Activated gamma-delta T cell treated with Interleukin-2 at 50 U/mL for 16 hours (primary cell): ENCODE measurements at regions not wholly inside any gene's neighbourhood (a gene's known extent, or its start where the extent isn't known, plus 50 kb on each side); places are given as distances from the start of the nearest gene placed in this dataset.

ENCODE experiments used
- DNase-seq: peaks from one replicate; pipeline ENCODE4 v3.0.0-alpha.2; 2020

DNA sequence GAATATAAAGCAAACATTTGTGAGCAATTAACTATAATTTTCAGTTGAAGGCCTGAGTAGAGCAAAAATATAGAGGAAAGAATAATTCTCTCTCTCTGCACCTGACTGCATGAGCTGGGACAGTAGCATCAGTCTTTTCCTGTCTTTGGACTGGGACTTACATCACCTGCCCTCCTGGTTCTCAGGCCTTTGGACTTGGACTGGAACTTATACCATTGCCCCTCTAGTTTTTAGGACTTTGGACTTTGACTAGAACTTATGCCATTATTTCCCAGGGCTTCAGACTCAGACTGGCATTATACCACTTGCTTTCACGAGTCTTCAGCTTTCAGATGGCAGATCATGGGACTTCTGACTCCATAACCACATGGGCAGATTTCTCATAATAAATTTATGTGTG lies 81.0 kb upstream of the SLC25A13 start:
- no peak for DNase-seq

DNA sequence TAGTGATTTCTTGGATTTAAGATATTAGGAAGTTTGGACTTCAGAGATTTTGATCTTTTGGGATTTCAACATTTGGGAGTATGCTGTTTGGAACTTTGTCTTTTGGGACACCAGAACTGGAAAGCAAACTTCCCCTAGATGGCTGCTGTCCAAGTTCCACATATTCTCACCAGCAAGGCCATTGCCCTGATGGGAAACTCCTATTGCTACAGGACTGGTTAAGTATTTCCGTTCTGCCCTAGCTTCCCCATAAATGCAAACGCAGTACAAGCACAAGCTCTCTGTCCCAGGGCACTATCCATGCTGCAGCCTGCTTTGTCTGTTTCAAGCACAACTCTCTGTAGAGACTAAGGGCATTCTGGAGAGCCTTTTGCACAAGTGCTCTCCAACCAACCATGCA lies 79.3 kb upstream of the SLC25A13 start:
- DNase-seq = no peak

GRCh38 chr7:96400518-96400917 lies 78.6 kb upstream of the SLC25A13 start:
- no peak for DNase-seq

DNA sequence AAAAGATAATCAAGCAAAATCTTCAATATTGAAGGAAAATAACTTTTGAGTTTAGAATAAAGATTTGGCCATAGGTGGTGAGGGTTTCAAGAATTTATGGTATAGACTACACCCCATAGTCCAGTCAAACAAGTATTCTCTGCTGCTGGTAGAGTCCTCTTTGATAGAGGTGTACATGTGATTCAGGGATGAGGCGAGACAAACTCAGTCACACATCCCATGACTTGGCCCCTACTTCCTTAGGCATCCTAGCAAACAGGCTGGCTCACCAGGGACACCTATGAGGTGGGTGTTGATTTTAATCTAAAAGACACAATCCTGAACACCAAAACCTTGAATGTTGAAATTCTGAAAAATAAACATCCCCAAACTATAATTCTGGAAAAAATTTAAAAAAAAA lies 78.1 kb upstream of the SLC25A13 start:
- DNase-seq = no peak

GRCh38 chr7:96397936-96398598 lies 76.2 kb upstream of the SLC25A13 start:
- no peak for DNase-seq

DNA sequence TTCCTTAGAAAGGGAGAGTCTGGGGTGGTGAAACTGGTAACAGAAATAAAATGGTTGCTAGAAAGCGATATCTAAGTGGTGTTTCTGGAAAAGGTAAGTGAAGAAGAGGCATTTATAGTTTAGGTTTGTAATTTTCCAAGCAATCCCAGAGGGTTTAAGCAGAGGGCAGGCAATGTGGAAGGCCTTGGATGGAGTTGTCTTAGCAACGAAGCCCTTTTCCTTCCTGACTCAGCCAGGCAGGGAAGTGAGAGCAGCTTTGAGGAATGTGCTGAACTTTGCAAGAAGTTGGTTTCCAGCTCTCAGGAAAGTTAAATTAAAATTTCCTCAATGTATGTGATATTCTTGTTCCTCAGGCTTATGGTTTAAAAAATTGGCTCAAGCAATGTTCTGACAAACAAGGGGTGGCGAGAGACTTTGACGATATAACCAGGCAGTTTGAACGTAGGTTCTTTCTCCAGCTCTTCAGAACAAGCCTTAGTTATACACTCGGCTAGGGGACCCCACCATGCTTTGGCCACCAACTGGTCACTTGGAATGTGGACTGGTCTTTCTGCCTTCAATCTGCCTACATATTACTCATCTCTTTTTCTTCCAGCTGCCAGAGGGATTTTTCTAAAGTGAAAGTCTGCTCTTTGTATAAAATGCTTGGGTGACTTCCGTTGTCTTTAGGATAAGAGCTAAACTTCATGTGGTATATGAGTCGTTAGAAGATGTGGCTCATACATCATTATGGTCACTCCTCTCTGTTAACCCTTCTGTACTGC lies 66.9 kb upstream of the SLC25A13 start:
- DNase-seq = no peak

GRCh38 chr7:96388166-96388565 lies 66.3 kb upstream of the SLC25A13 start:
- DNase-seq = no peak

GRCh38 chr7:96380111-96380512 lies 58.2 kb upstream of the SLC25A13 start:
- no peak for DNase-seq

DNA sequence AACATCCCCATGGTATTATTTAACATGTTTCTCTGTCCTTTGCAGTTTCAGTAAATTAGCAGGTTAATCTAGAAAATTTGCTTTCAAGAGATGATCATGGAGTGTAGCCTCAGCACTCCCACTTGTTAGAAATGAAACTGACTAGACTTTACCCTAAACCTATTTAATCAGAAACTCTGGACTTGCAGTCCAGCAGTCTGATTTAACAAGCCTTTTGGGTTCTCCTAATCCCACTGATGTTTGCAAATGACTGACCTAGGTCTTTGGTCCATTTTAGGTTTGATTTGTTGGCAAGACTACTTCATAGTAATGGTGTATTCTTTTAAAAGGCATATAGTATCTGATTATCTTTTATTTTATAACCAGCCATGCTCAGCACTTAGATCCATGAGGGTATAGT lies 55.5 kb upstream of the SLC25A13 start:
- no peak for DNase-seq
